PC-9 (cell line): ENCODE measurements at regions not wholly inside any gene's neighbourhood (a gene's known extent, or its start where the extent isn't known, plus 50 kb on each side); places are given as distances from the start of the nearest gene placed in this dataset.

Experiments used
- BruUV-seq: library from RNA; stranded (reverse); fragments of 400-500 nt; replicated peaks from 2 replicates; lab custom pipeline; 2021; lab: Mats Ljungman, UMichigan
- CTCF ChIA-PET: fragments of 300-600 bp; sonication (Branson Sonifier 250); formaldehyde crosslinking; loops from one replicate; lab custom pipeline; 2022; ENCODE audit warnings: antibody characterized with exemption; lab: Charles Lee
- POLR2A ChIA-PET: fragments of 300-600 bp; sonication (Branson Sonifier 250); formaldehyde crosslinking; loops from one replicate; lab custom pipeline; 2022; ENCODE audit warnings: antibody characterized with exemption; ENCODE audit not compliant: unreplicated experiment; lab: Charles Lee
- DNase-seq, 2 experiments: peaks; one replicate each; pipeline versions ENCODE4 v3.0.0 to v3.0.0-alpha.2; 2015 to 2022; ENCODE audit warnings: mixed read lengths in 1 of 2
- H2AFZ ChIP-seq: fragments of 200-600 bp; sonication (generic); 2 replicates; pipeline ENCODE4 v1.8.1; 2017; ENCODE audit warnings: antibody characterized with exemption
- H3F3A ChIP-seq: fragments of 200-600 bp; sonication (generic); 2 replicates; pipeline ENCODE4 v1.8.1; 2017; ENCODE audit warnings: antibody characterized with exemption, mild to moderate bottlenecking, low read depth; ENCODE audit not compliant: insufficient read depth
- H3K27ac ChIP-seq: fragments of 200-600 bp; sonication (generic); 2 replicates; pipeline ENCODE4 v1.6.1; 2016; ENCODE audit warnings: mixed run types
- H3K27me3 ChIP-seq: fragments of 200-600 bp; sonication (generic); 2 replicates; pipeline ENCODE4 v1.6.1; 2016; ENCODE audit warnings: low read depth, mixed run types; ENCODE audit not compliant: insufficient read depth
- H3K36me3 ChIP-seq: fragments of 200-600 bp; sonication (generic); 2 replicates; pipeline ENCODE4 v1.6.1; 2016; ENCODE audit warnings: low read depth, mixed run types
- H3K4me1 ChIP-seq: fragments of 200-600 bp; sonication (generic); replicated peaks from 2 replicates; pipeline ENCODE4 v1.6.1; 2016; ENCODE audit warnings: mixed run types; ENCODE audit not compliant: insufficient read depth
- H3K4me2 ChIP-seq: fragments of 200-600 bp; sonication (generic); 2 replicates; pipeline ENCODE4 v1.6.1; 2017; ENCODE audit warnings: mixed run types
- H3K4me3 ChIP-seq: fragments of 200-600 bp; sonication (generic); 2 replicates; pipeline ENCODE4 v1.6.1; 2016; ENCODE audit warnings: mixed run types
- H3K79me2 ChIP-seq: fragments of 200-600 bp; sonication (generic); 2 replicates; pipeline ENCODE4 v1.6.1; 2017; ENCODE audit warnings: low read depth, mixed run types
- H3K9me2 ChIP-seq: fragments of 200-600 bp; sonication (generic); 2 replicates; pipeline ENCODE4 v1.8.1; 2017; ENCODE audit warnings: mild to moderate bottlenecking; ENCODE audit not compliant: insufficient read depth
- H3K9me3 ChIP-seq: fragments of 200-600 bp; sonication (generic); 2 replicates; pipeline ENCODE4 v1.8.1; 2016; ENCODE audit warnings: low read depth; ENCODE audit not compliant: insufficient read depth
- H4K20me1 ChIP-seq: fragments of 200-600 bp; sonication (generic); 2 replicates; pipeline ENCODE4 v1.8.1; 2017; ENCODE audit not compliant: insufficient read depth
- CTCF ChIP-seq: fragments of 200-600 bp; sonication (generic); conservative IDR thresholded peaks from 2 replicates; pipeline ENCODE4 v1.6.1; 2017; ENCODE audit warnings: mixed run types, antibody characterized with exemption, mild to moderate bottlenecking, moderate library complexity
- EZH2 ChIP-seq: fragments of 200-600 bp; sonication (generic); IDR thresholded peaks from 2 replicates; pipeline ENCODE4 v1.8.0; 2017; ENCODE audit warnings: antibody characterized with exemption, low read depth
- intact Hi-C: fragments of 100-400 bp; cut with micrococcal nuclease; formaldehyde crosslinking; loops from one replicate; pipeline ENCODE4 v1.10.0; 2022; ENCODE audit not compliant: unreplicated experiment

- Histone ChIP-seq H3K36me3 (no peaks in the 10 kb centered on the region), H3K4me3 (no peak overlapping the region), H3K9me2 (peaks cover 3% of the 10 kb centered on the region; the same call in 1 of the 2 replicates), H3K27me3 (no peaks in the 10 kb centered on the region), H3F3A (no peaks in the 10 kb centered on the region), H3K79me2 (no peaks in the 10 kb centered on the region), H4K20me1 (no peaks in the 10 kb centered on the region), H3K27ac (no peak overlapping the region), H3K4me1 (0 out of 2 replicates have a peak, but pooled peaks cover 7% of the 10 kb centered on the region), H2AFZ (no peak overlapping the region), H3K4me2 (no peak overlapping the region), H3K9me3 (no peaks in the 10 kb centered on the region)
- ChIA-PET POLR2A (no interaction called here), CTCF (interaction anchor here (0.6 kb wide), 1 partner anchor 205 kb away, joined by 3 read pairs; no protein-coding TSS in a partner anchor)
- no TSS peak for BruUV-seq
- DNase-seq, result peak in 1 of 2 experiments; percentile 44
- TF ChIP-seq CTCF, result no peak
- TF ChIP-seq EZH2, result no peak
- intact Hi-C loops, result no loop called here
These were observed 175.4 kb upstream of the AHR start for GRCh38 chr7:17123020-17123419.

- peaks cover 2% of the 10 kb centered on the region; the same call in 1 of the 2 replicates for H3K9me2 ChIP-seq
- H3K79me2 ChIP-seq, result no peaks in the 10 kb centered on the region
- no peak overlapping the region for H3K4me2 ChIP-seq
- no peaks in the 10 kb centered on the region; the same call in none of the 2 replicates for H3K9me3 ChIP-seq
- no peaks in the 10 kb centered on the region for H3K27me3 ChIP-seq
- no peak overlapping the region for H2AFZ ChIP-seq
- POLR2A ChIA-PET, result no interaction called here
- no peak for TF ChIP-seq CTCF
- no peak for TF ChIP-seq EZH2
- CTCF ChIA-PET, result no interaction called here
- H3K4me3 ChIP-seq, result no peak overlapping the region
- intact Hi-C loops, result no loop called here
- H3K36me3 ChIP-seq, result no peaks in the 10 kb centered on the region
- no peaks in the 10 kb centered on the region for H4K20me1 ChIP-seq
- no peak overlapping the region for H3K27ac ChIP-seq
- BruUV-seq, result no TSS peak
- H3K4me1 ChIP-seq, result peaks cover 27% of the 10 kb centered on the region
- peaks cover 17% of the 10 kb centered on the region for H3F3A ChIP-seq
- DNase-seq, result no peak
These were observed 171.8 kb upstream of the AHR start for GRCh38 chr7:17126413-17127268.

GRCh38 chr7:17129218-17129617, 169.2 kb upstream of the AHR start:
- peaks cover 6% of the 10 kb centered on the region; the same call in 1 of the 2 replicates for H3K9me2 ChIP-seq
- H2AFZ ChIP-seq, result no peak overlapping the region
- H3K79me2 ChIP-seq, result no peaks in the 10 kb centered on the region
- H3K36me3 ChIP-seq, result no peaks in the 10 kb centered on the region
- H3K4me1 ChIP-seq, result peaks cover 20% of the 10 kb centered on the region
- no peak overlapping the region for H3K27ac ChIP-seq
- H4K20me1 ChIP-seq, result no peaks in the 10 kb centered on the region
- no TSS peak for BruUV-seq
- DNase-seq, result peak in 1 of 2 experiments; percentile 25
- H3K4me3 ChIP-seq, result no peak overlapping the region
- intact Hi-C loops, result no loop called here
- H3F3A ChIP-seq, result peaks cover 17% of the 10 kb centered on the region
- no peak for TF ChIP-seq CTCF
- TF ChIP-seq EZH2, result no peak
- H3K9me3 ChIP-seq, result no peaks in the 10 kb centered on the region; the same call in none of the 2 replicates
- CTCF ChIA-PET, result interaction anchor here (1.4 kb wide), 1 partner anchor 11 kb away, joined by 5 read pairs; no protein-coding TSS in a partner anchor
- no peaks in the 10 kb centered on the region for H3K27me3 ChIP-seq
- no peak overlapping the region for H3K4me2 ChIP-seq
- POLR2A ChIA-PET, result interaction anchor here (0.6 kb wide), 1 partner anchor 82 kb away, joined by 5 read pairs; no protein-coding TSS in a partner anchor
